Tibial artery (tissue), 4 donors: ENCODE measurements at regions not wholly inside any gene's neighbourhood (a gene's known extent, or its start where the extent isn't known, plus 50 kb on each side); places are given as distances from the start of the nearest gene placed in this dataset.

ENCODE experiments used
- DNase-seq, 2 donors: peaks; one replicate each; pipeline ENCODE4 v3.0.0-alpha.2; 2019
- H3K27ac ChIP-seq, 2 donors: fragments of 200-600 bp; sonication (generic) in 1 of 2; 1 replicate in 1 of 2; 2 replicates in 1 of 2; pipeline ENCODE4 v1.5.1; 2018 to 2019; ENCODE audit warnings: mild to moderate bottlenecking in 1 of 2
- H3K27me3 ChIP-seq, 2 donors: fragments of 200-600 bp; sonication (generic) in 1 of 2; one replicate each; pipeline versions ENCODE4 v1.5.1 to v1.6.0; 2016 to 2019
- H3K36me3 ChIP-seq, 3 donors: fragments of 200-600 bp; sonication (generic) in 2 of 3; one replicate each; pipeline ENCODE4 v1.5.1; 2016 to 2019; ENCODE audit warnings: mild to moderate bottlenecking in 2 of 3
- H3K4me1 ChIP-seq, 4 donors: fragments of 200-600 bp; sonication (generic) in 2 of 4; 1 replicate in 3 of 4; 2 replicates in 1 of 4; pipeline ENCODE4 v1.5.1; 2016 to 2019
- H3K4me3 ChIP-seq, 2 donors: fragments of 200-600 bp; sonication (generic) in 1 of 2; 1 replicate in 1 of 2; 2 replicates in 1 of 2; pipeline ENCODE4 v1.5.1; 2018 to 2019; ENCODE audit warnings: mild to moderate bottlenecking in 2 of 2
- H3K9me3 ChIP-seq, 3 donors: fragments of 200-600 bp; sonication (generic) in 1 of 3; one replicate each; pipeline ENCODE4 v1.5.1; 2016 to 2019
- intact Hi-C: fragments of 100-400 bp; cut with DNase I; formaldehyde crosslinking; loops from one replicate; pipeline ENCODE4 v1.15.0; 2023; ENCODE audit warnings: low total_unique reads
- TF ChIP-seq, protein P1 (sequence below), 2 experiments: fragments of 200-600 bp in 1 of 2; fragments of 450-650 bp in 1 of 2; IDR thresholded peaks; one replicate each; pipeline ENCODE4 v1.5.1; 2017 to 2019; ENCODE audit warnings: antibody characterized with exemption in 2 of 2, mild to moderate bottlenecking in 1 of 2, moderate library complexity in 1 of 2

- TF ChIP-seq, protein P1, sequence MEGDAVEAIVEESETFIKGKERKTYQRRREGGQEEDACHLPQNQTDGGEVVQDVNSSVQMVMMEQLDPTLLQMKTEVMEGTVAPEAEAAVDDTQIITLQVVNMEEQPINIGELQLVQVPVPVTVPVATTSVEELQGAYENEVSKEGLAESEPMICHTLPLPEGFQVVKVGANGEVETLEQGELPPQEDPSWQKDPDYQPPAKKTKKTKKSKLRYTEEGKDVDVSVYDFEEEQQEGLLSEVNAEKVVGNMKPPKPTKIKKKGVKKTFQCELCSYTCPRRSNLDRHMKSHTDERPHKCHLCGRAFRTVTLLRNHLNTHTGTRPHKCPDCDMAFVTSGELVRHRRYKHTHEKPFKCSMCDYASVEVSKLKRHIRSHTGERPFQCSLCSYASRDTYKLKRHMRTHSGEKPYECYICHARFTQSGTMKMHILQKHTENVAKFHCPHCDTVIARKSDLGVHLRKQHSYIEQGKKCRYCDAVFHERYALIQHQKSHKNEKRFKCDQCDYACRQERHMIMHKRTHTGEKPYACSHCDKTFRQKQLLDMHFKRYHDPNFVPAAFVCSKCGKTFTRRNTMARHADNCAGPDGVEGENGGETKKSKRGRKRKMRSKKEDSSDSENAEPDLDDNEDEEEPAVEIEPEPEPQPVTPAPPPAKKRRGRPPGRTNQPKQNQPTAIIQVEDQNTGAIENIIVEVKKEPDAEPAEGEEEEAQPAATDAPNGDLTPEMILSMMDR (IDR thresholded peaks at IDR 0.05) = no peak
- intact Hi-C loops = no loop called here
- no peak overlapping the region for H3K4me3 ChIP-seq
- no peak for DNase-seq
- H3K36me3 ChIP-seq = no peaks in the 10 kb centered on the region
- no peaks in the 10 kb centered on the region for H3K9me3 ChIP-seq
- peaks cover 0 to 12% (median 4%) of the 10 kb centered on the region in 4 donors for H3K4me1 ChIP-seq
- no peaks in the 10 kb centered on the region for H3K27me3 ChIP-seq
- no peak overlapping the region for H3K27ac ChIP-seq
Observed at GRCh38 chr20:39658662-39659409, 696.7 kb downstream of the DHX35 start.

- Histone ChIP-seq H3K27me3 (peaks cover 0 to 9% of the 10 kb centered on the region in 2 donors), H3K36me3 (no peaks in the 10 kb centered on the region), H3K9me3 (no peaks in the 10 kb centered on the region), H3K4me3 (no peak overlapping the region), H3K27ac (no peak overlapping the region), H3K4me1 (peaks cover 0 to 5% (median 0%) of the 10 kb centered on the region in 4 donors)
- no peak for DNase-seq
- intact Hi-C loops = no loop called here
- TF ChIP-seq, protein P1 (IDR thresholded peaks at IDR 0.05) = no peak
Observed at GRCh38 chr20:39654171-39654570, 692.0 kb downstream of the DHX35 start.

DNA sequence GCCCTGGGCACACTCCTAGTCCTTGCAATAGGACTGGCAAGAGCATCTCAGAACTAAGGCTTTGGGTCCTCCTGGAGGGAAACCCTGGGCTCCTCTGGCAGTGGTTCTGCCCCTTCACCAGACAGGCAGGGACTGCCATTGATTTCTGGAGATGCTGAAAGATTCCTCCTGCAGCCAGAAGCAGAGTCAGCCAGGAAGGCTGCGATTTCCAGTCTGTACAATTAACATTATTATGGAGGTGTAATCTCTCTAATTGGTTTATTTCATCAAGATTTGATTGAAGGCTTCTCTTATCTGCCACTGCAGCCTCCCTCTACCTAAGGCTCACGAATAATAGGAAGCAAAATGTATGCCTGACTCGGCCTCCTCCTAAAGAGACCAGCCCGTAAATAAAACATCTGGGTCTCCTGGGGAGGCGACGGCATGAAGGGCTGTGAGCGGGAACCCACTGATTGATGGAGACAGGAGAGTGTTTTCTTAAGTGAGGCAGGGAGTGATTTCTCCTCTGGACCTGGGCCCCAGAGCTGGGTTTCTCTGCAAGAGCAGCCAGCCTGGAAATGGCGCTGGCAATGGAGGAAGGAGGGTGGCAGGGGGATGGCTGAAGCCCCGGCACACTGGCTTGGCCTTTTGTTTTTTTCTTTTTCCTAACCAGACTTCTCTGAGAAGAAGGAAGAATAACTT is 689.6 kb downstream of the DHX35 start:
- TF ChIP-seq, protein P1 (IDR thresholded peaks at IDR 0.05) = no peak
- Histone ChIP-seq H3K9me3 (no peaks in the 10 kb centered on the region), H3K27me3 (peaks cover 0 to 9% of the 10 kb centered on the region in 2 donors), H3K27ac (no peak overlapping the region), H3K4me1 (peaks cover 0 to 5% (median 0%) of the 10 kb centered on the region in 4 donors), H3K4me3 (no peak overlapping the region), H3K36me3 (no peaks in the 10 kb centered on the region)
- intact Hi-C loops = no loop called here
- no peak for DNase-seq

DNA sequence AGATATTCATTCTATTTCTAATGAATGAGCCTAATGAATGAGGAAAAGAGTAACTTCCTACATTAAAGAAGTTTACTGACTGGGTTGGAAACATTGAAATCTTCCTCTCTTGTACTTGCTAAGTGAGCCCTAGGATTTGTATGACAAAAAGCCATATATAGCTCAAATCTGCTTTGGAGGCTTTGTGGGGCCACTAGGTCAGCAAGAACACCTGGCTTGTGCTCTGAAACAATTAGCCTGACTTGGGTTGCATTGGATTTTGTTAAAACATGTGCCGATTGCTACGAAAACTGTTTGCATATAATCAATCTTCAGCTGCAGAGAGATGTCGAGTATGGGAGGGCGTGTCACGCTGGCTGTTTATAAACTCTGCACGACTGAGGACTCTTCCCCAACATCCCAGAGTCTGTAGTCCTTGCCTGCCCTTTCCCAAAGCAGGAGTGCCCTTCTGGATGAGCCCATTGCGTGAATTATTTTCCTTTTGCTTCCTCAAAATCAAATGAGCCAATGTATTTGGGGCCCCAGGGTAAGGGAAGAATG is 684.8 kb downstream of the DHX35 start:
- intact Hi-C loops = no loop called here
- peaks cover 0 to 12% of the 10 kb centered on the region in 2 donors for H3K27me3 ChIP-seq
- no peak overlapping the region for H3K27ac ChIP-seq
- no peak overlapping the region for H3K4me3 ChIP-seq
- H3K36me3 ChIP-seq = no peaks in the 10 kb centered on the region
- DNase-seq = no peak
- TF ChIP-seq, protein P1 (IDR thresholded peaks at IDR 0.05) = no peak
- H3K9me3 ChIP-seq = no peaks in the 10 kb centered on the region
- no peaks in the 10 kb centered on the region for H3K4me1 ChIP-seq

DNA sequence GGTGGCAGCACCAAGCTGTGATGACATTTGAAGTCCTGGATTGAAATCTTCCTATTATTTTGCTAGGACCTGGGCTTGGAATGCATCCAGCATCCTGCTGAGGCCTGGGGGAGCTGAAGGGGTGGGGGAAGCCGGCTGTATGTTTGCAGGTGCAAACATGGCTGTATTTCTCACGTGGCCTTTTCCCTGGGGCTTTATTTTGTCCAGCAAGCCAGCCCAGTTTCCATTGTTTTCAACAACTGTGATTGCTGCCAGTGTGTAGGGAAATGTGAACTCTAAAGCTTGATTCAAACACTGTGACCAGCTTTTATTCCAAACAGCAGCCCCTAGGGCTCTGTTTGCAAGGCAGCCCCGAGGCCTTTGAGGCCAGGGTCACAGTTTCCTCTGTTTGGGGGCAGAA is 683.0 kb downstream of the DHX35 start:
- Histone ChIP-seq H3K4me3 (no peak overlapping the region), H3K9me3 (no peaks in the 10 kb centered on the region), H3K27me3 (peaks cover 0 to 3% of the 10 kb centered on the region in 2 donors), H3K4me1 (no peaks in the 10 kb centered on the region), H3K27ac (no peak overlapping the region), H3K36me3 (no peaks in the 10 kb centered on the region)
- TF ChIP-seq, protein P1 (IDR thresholded peaks at IDR 0.05) = no peak
- intact Hi-C loops = no loop called here
- no peak for DNase-seq
